A673 (cell line): ENCODE measurements at regions not wholly inside any gene's neighbourhood (a gene's known extent, or its start where the extent isn't known, plus 50 kb on each side); places are given as distances from the start of the nearest gene placed in this dataset.

ENCODE experiments used
- BruUV-seq: library from RNA; stranded (reverse); fragments of 400-500 nt; replicated peaks from 2 replicates; lab custom pipeline; 2021; lab: Mats Ljungman, UMichigan
- CTCF ChIA-PET: fragments of 300-600 bp; sonication (Branson Sonifier 250); formaldehyde crosslinking; loops from one replicate; lab custom pipeline; 2022; ENCODE audit warnings: antibody characterized with exemption; lab: Charles Lee
- POLR2A ChIA-PET: fragments of 300-600 bp; sonication (Branson Sonifier 250); formaldehyde crosslinking; loops from one replicate; lab custom pipeline; 2022; ENCODE audit warnings: antibody characterized with exemption; ENCODE audit not compliant: low non-redundant PET; lab: Charles Lee
- DNase-seq: peaks from one replicate; pipeline ENCODE4 v3.0.0-alpha.2; 2015; ENCODE audit warnings: low spot score
- H3K27ac ChIP-seq: fragments of 200-600 bp; sonication (generic); 2 replicates; pipeline ENCODE4 v1.5.1; 2016; ENCODE audit warnings: mixed run types, low read depth, mild to moderate bottlenecking, mixed read lengths, antibody characterized with exemption, low read length; ENCODE audit not compliant: poor library complexity, severe bottlenecking
- H3K27me3 ChIP-seq: fragments of 200-600 bp; sonication (generic); replicated peaks from 2 replicates; pipeline ENCODE4 v1.6.1; 2017; ENCODE audit warnings: mixed run types, low read depth, mild to moderate bottlenecking, mixed read lengths, antibody characterized with exemption, low read length; ENCODE audit not compliant: insufficient read depth, poor library complexity
- H3K36me3 ChIP-seq: fragments of 200-600 bp; sonication (generic); 2 replicates; pipeline ENCODE4 v1.6.1; 2016; ENCODE audit warnings: mixed run types, mild to moderate bottlenecking, mixed read lengths, antibody characterized with exemption, low read length; ENCODE audit not compliant: insufficient read depth, poor library complexity, severe bottlenecking
- H3K4me1 ChIP-seq: fragments of 200-600 bp; sonication (generic); 2 replicates; pipeline ENCODE4 v1.6.1; 2017; ENCODE audit warnings: mixed run types, mild to moderate bottlenecking, mixed read lengths, antibody characterized with exemption, low read length; ENCODE audit not compliant: insufficient read depth, poor library complexity, severe bottlenecking
- H3K4me3 ChIP-seq: fragments of 200-600 bp; sonication (generic); 2 replicates; pipeline ENCODE4 v1.5.1; 2016; ENCODE audit warnings: low read depth, mixed run types, mild to moderate bottlenecking, mixed read lengths, low read length; ENCODE audit not compliant: poor library complexity, severe bottlenecking
- H3K9me3 ChIP-seq: fragments of 200-600 bp; sonication (generic); 2 replicates; pipeline ENCODE4 v1.6.1; 2016; ENCODE audit warnings: mixed run types, low read depth, mild to moderate bottlenecking, mixed read lengths, antibody characterized with exemption, low read length; ENCODE audit not compliant: poor library complexity, severe bottlenecking
- CTCF ChIP-seq: fragments of 300-800, 200-600 bp; sonication (generic); conservative IDR thresholded peaks from 2 replicates; pipeline ENCODE4 v1.5.1; 2017; ENCODE audit warnings: low read depth, mild to moderate bottlenecking, antibody characterized with exemption, low read length, moderate library complexity, mixed read lengths
- EZH2 ChIP-seq: fragments of 200-600 bp; sonication (generic); IDR thresholded peaks from 2 replicates; pipeline ENCODE4 v1.6.1; 2017; ENCODE audit warnings: borderline replicate concordance, low read depth, mild to moderate bottlenecking, mixed read lengths, antibody characterized with exemption, low read length; ENCODE audit not compliant: poor library complexity, severe bottlenecking
- intact Hi-C: fragments of 100-400 bp; cut with micrococcal nuclease; formaldehyde crosslinking; loops from one replicate; pipeline ENCODE4 v1.10.0; 2022; ENCODE audit not compliant: unreplicated experiment

GRCh38 chr15:98216166-98216565 is 255.7 kb downstream of the ARRDC4 start:
- H3K4me1 ChIP-seq: no peaks in the 10 kb centered on the region
- TF ChIP-seq CTCF (no peak), EZH2 (no peak)
- no peaks in the 10 kb centered on the region for H3K36me3 ChIP-seq
- peaks cover 13% of the 10 kb centered on the region for H3K27me3 ChIP-seq
- CTCF ChIA-PET: no interaction called here
- DNase-seq: no peak
- POLR2A ChIA-PET: no interaction called here
- no peak overlapping the region for H3K4me3 ChIP-seq
- intact Hi-C loops: no loop called here
- no peaks in the 10 kb centered on the region for H3K9me3 ChIP-seq
- no peak overlapping the region for H3K27ac ChIP-seq
- no TSS peak for BruUV-seq

GRCh38 chr15:98217356-98217755 is 256.9 kb downstream of the ARRDC4 start:
- TF ChIP-seq CTCF (no peak), EZH2 (no peak)
- intact Hi-C loops: no loop called here
- no peaks in the 10 kb centered on the region for H3K36me3 ChIP-seq
- DNase-seq: no peak
- H3K27me3 ChIP-seq: peaks cover 11% of the 10 kb centered on the region
- H3K4me3 ChIP-seq: no peak overlapping the region
- no peaks in the 10 kb centered on the region for H3K9me3 ChIP-seq
- H3K4me1 ChIP-seq: no peaks in the 10 kb centered on the region
- no TSS peak for BruUV-seq
- no peak overlapping the region for H3K27ac ChIP-seq
- ChIA-PET POLR2A (no interaction called here), CTCF (no interaction called here)

- POLR2A ChIA-PET: interaction anchor here (0.7 kb wide), 1 partner anchor 30 kb away, joined by 6 read pairs; no protein-coding TSS in a partner anchor
- no peaks in the 10 kb centered on the region for H3K9me3 ChIP-seq
- TF ChIP-seq EZH2 (no peak), CTCF (no peak)
- no peaks in the 10 kb centered on the region for H3K4me1 ChIP-seq
- peaks cover 9% of the 10 kb centered on the region for H3K27me3 ChIP-seq
- intact Hi-C loops: no loop called here
- no peak for DNase-seq
- CTCF ChIA-PET: no interaction called here
- H3K36me3 ChIP-seq: no peaks in the 10 kb centered on the region
- no peak overlapping the region for H3K27ac ChIP-seq
- H3K4me3 ChIP-seq: no peak overlapping the region
- BruUV-seq: no TSS peak
These were observed 260.6 kb downstream of the ARRDC4 start for GRCh38 chr15:98221144-98221543.
